Gastroesophageal sphincter (tissue), 4 donors: ENCODE measurements at regions not wholly inside any gene's neighbourhood (a gene's known extent, or its start where the extent isn't known, plus 50 kb on each side); places are given as distances from the start of the nearest gene placed in this dataset.

Experiments used
- ATAC-seq: fragments of 150-250 bp; one replicate; pipeline ENCODE4 v1.9.1; 2016; ENCODE audit warnings: mild to moderate bottlenecking, moderate library complexity
- H3K27ac ChIP-seq, 4 donors: fragments of 200-600 bp; sonication (generic) in 3 of 4; 1 replicate in 3 of 4; 2 replicates in 1 of 4; pipeline ENCODE4 v1.5.1; 2016 to 2019
- H3K27me3 ChIP-seq: fragments of 200-600 bp; sonication (generic); one replicate; pipeline ENCODE4 v1.5.1; 2019
- H3K36me3 ChIP-seq, 2 donors: fragments of 200-600 bp; sonication (generic); one replicate each; pipeline ENCODE4 v1.5.1; 2019; ENCODE audit warnings: control low read depth in 1 of 2
- H3K4me1 ChIP-seq, 3 donors: fragments of 200-600 bp; sonication (generic); 1 replicate in 2 of 3; 2 replicates in 1 of 3; pipeline ENCODE4 v1.5.1; 2016 to 2019; ENCODE audit warnings: control low read depth in 2 of 3
- H3K4me3 ChIP-seq, 2 donors: fragments of 200-600 bp; sonication (generic); one replicate each; pipeline ENCODE4 v1.5.1; 2019; ENCODE audit warnings: mild to moderate bottlenecking in 1 of 2, moderate library complexity in 1 of 2
- H3K9me3 ChIP-seq, 3 donors: fragments of 200-600 bp; sonication (generic); one replicate each; pipeline ENCODE4 v1.5.1; 2017 to 2019; ENCODE audit warnings: control low read depth in 2 of 3
- EP300 ChIP-seq: sonication (generic); formaldehyde crosslinking; IDR thresholded peaks from one replicate; pipeline ENCODE4 v1.6.1; 2017; ENCODE audit warnings: antibody characterized with exemption, mild to moderate bottlenecking
- POLR2A ChIP-seq, 2 donors: fragments of 450-650 bp; IDR thresholded peaks; one replicate each; pipeline ENCODE4 v1.6.1; 2017; ENCODE audit warnings: antibody characterized with exemption in 2 of 2, mild to moderate bottlenecking in 2 of 2, moderate library complexity in 1 of 2
- POLR2AphosphoS5 ChIP-seq: sonication (generic); formaldehyde crosslinking; IDR thresholded peaks from one replicate; pipeline ENCODE4 v1.6.1; 2017; ENCODE audit warnings: antibody characterized with exemption
- WGBS, 2 donors: methylation state at CpG; one replicate each; pipeline ENCODE4 v1.1.5; 2018; ENCODE audit warnings: low coverage in 1 of 2; 5-methylcytosine and 5-hydroxymethylcytosine counted together
- TF ChIP-seq, protein P1 (sequence below), 4 experiments: fragments of 200-600 bp in 2 of 4; fragments of 450-650 bp in 2 of 4; sonication (generic) in 1 of 4; IDR thresholded peaks; one replicate each; pipeline ENCODE4 v1.5.1; 2017 to 2019; ENCODE audit warnings: antibody characterized with exemption in 4 of 4, mild to moderate bottlenecking in 2 of 4, moderate library complexity in 2 of 4

DNA sequence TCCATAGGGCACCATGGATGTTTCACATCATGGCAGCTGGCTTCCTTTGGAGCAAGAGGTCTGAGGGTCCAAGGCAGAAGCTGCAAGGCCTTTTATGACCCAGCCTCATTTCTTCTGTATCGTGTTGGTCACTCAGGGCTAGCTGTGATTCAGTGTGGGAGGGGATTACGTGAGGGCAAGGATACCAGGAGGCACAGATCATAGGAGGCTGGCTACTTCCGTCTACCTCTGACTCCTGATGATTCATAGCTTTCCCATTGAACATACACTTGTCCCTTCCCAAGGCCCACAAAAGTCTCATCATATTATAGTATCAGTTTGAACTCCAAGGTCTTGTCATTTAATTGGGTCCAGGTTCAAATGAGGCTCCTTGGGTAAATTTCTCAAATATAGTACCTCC, 135.3 kb upstream of the ZBED5 start:
- ATAC-seq: no peak
- TF ChIP-seq POLR2A (IDR thresholded peaks at IDR 0.05) (no peak), POLR2AphosphoS5 (no peak), EP300 (no peak)
- TF ChIP-seq, protein P1, sequence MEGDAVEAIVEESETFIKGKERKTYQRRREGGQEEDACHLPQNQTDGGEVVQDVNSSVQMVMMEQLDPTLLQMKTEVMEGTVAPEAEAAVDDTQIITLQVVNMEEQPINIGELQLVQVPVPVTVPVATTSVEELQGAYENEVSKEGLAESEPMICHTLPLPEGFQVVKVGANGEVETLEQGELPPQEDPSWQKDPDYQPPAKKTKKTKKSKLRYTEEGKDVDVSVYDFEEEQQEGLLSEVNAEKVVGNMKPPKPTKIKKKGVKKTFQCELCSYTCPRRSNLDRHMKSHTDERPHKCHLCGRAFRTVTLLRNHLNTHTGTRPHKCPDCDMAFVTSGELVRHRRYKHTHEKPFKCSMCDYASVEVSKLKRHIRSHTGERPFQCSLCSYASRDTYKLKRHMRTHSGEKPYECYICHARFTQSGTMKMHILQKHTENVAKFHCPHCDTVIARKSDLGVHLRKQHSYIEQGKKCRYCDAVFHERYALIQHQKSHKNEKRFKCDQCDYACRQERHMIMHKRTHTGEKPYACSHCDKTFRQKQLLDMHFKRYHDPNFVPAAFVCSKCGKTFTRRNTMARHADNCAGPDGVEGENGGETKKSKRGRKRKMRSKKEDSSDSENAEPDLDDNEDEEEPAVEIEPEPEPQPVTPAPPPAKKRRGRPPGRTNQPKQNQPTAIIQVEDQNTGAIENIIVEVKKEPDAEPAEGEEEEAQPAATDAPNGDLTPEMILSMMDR (IDR thresholded peaks at IDR 0.05): no peak
- no peak overlapping the region for H3K27ac ChIP-seq
- H3K4me3 ChIP-seq: no peak overlapping the region
- no peaks in the 10 kb centered on the region for H3K27me3 ChIP-seq
- 61% methylated on average over 3 of the region's 3 CpGs; no CpG with 5 or more reads in 1 of the 2 donors for WGBS, 2 donors
- H3K4me1 ChIP-seq: no peaks in the 10 kb centered on the region
- no peaks in the 10 kb centered on the region for H3K36me3 ChIP-seq
- no peaks in the 10 kb centered on the region for H3K9me3 ChIP-seq

DNA sequence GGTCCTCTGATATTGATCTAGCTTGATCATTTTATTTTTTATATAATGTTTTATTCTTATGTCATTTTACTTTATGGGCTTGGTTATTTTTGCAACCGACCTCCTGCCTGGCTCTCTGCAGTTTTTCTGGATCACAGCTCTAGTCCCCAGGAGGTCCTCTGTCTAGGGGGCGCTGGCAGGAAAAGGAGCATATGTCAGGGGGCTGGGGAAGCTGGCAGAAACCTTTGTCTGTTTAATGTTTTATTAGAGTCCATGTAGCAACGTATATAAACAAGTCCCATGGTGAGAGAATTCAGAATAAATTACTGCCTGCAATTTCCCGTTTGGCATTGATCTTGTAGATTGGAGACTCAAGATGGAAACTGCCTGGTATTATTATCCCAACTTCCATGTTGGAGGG, 133.5 kb upstream of the ZBED5 start:
- H3K4me3 ChIP-seq: no peak overlapping the region
- no peak overlapping the region for H3K27ac ChIP-seq
- no peaks in the 10 kb centered on the region for H3K9me3 ChIP-seq
- H3K27me3 ChIP-seq: no peaks in the 10 kb centered on the region
- WGBS, 2 donors: 77 to 92% methylated on average over 3 to 4 of the region's 4 CpGs
- no peaks in the 10 kb centered on the region for H3K36me3 ChIP-seq
- ATAC-seq: no peak
- TF ChIP-seq POLR2AphosphoS5 (no peak), POLR2A (IDR thresholded peaks at IDR 0.05) (no peak), EP300 (no peak)
- TF ChIP-seq, protein P1 (IDR thresholded peaks at IDR 0.05): no peak
- H3K4me1 ChIP-seq: no peaks in the 10 kb centered on the region

DNA sequence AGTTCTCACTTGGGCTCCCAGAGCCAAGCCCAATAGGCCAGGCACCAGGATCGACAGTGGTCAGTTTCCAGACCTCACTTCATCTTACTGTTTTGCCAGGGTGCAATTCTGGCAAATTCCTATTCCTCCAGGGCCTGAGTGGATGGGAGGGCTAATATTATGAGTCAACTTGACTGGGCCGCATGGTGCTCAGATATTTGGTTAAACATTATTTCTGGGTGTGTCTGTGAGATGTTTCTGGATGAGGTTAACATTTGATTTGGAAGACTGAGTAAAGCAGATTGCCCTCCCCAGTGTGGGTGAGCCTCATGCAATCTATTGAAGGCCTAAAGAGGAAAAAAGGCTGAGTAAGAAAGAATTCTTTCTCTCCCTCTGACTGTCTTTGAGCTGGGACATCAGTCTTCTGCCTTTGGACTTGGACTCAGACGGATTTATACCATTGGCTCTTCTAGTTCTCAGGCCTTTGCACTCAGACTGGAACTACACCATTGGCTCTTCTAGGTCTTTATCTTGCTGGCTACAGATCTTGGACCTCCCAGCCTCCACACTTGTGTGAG, 132.9 kb upstream of the ZBED5 start:
- no peak for ATAC-seq
- 68 to 72% methylated on average over 3 of the region's 3 CpGs for WGBS, 2 donors
- no peaks in the 10 kb centered on the region for H3K9me3 ChIP-seq

DNA sequence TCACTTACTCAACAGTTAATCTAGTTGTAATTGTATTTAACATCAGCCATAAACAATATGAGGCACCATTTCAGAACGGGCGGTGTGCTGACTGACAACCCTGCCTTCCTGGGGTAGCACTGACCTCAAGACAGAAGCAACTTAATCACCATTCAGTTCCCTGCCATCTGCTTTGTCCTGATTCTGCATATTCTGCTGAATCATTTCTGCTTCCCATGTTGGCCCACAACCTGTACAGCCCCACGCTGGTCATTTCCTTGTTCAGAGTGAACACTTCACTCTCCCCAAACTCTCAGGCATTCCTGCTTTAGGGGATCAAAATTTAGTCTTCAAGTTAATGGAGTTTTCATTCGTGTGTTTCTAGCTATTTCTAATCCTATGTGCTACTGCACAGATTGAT, 132.3 kb upstream of the ZBED5 start:
- no peaks in the 10 kb centered on the region for H3K36me3 ChIP-seq
- H3K4me1 ChIP-seq: no peaks in the 10 kb centered on the region
- H3K9me3 ChIP-seq: no peaks in the 10 kb centered on the region
- WGBS, 2 donors: 56 to 69% methylated on average over 4 of the region's 4 CpGs
- no peak for ATAC-seq
- no peak for TF ChIP-seq POLR2A (IDR thresholded peaks at IDR 0.05)
- TF ChIP-seq EP300: no peak
- no peak for TF ChIP-seq POLR2AphosphoS5
- TF ChIP-seq, protein P1 (IDR thresholded peaks at IDR 0.05): no peak
- no peak overlapping the region for H3K4me3 ChIP-seq
- no peaks in the 10 kb centered on the region for H3K27me3 ChIP-seq
- no peak overlapping the region for H3K27ac ChIP-seq

More for the DNA sequence above, 132.9 kb upstream of the ZBED5 start:
- no peak overlapping the region for H3K27ac ChIP-seq
- H3K4me1 ChIP-seq: no peaks in the 10 kb centered on the region
- H3K36me3 ChIP-seq: no peaks in the 10 kb centered on the region
- no peaks in the 10 kb centered on the region for H3K27me3 ChIP-seq
- no peak for TF ChIP-seq EP300
- TF ChIP-seq, protein P1 (IDR thresholded peaks at IDR 0.05): no peak
- H3K4me3 ChIP-seq: no peak overlapping the region

DNA sequence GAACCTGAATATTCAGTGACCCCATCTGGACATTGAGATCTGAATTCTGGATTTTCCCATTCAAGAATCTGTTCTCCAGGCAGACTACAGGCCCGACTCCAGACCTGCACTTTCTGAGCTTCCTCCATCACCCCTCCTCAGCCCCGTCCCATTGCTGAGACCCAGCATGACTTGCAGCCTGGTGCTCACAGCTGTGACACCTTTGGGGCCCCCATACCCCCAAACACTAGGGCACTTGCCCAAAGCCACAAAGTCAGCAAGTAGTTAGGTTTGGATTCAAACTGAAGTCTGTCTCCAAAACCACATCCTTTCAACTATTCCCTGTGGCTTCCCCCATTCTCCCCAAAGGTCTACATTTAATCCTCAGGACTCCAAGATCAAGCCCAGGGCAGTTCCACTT, 128.2 kb upstream of the ZBED5 start:
- 80% methylated on average over 2 of the region's 2 CpGs; no CpG with 5 or more reads in 1 of the 2 donors for WGBS, 2 donors
- peaks cover 0 to 7% (median 3%) of the 10 kb centered on the region in 3 donors for H3K4me1 ChIP-seq
- no peaks in the 10 kb centered on the region for H3K27me3 ChIP-seq
- no peaks in the 10 kb centered on the region for H3K36me3 ChIP-seq
- H3K27ac ChIP-seq: no peak overlapping the region
- no peak overlapping the region for H3K4me3 ChIP-seq
- TF ChIP-seq EP300 (no peak), POLR2AphosphoS5 (no peak), POLR2A (IDR thresholded peaks at IDR 0.05) (no peak)
- TF ChIP-seq, protein P1 (IDR thresholded peaks at IDR 0.05): no peak
- no peak for ATAC-seq
- no peaks in the 10 kb centered on the region for H3K9me3 ChIP-seq
